ENCODE measurements at regions not wholly inside any gene's neighbourhood (a gene's known extent, or its start where the extent isn't known, plus 50 kb on each side); places are given as distances from the start of the nearest gene placed in this dataset.

DNA sequence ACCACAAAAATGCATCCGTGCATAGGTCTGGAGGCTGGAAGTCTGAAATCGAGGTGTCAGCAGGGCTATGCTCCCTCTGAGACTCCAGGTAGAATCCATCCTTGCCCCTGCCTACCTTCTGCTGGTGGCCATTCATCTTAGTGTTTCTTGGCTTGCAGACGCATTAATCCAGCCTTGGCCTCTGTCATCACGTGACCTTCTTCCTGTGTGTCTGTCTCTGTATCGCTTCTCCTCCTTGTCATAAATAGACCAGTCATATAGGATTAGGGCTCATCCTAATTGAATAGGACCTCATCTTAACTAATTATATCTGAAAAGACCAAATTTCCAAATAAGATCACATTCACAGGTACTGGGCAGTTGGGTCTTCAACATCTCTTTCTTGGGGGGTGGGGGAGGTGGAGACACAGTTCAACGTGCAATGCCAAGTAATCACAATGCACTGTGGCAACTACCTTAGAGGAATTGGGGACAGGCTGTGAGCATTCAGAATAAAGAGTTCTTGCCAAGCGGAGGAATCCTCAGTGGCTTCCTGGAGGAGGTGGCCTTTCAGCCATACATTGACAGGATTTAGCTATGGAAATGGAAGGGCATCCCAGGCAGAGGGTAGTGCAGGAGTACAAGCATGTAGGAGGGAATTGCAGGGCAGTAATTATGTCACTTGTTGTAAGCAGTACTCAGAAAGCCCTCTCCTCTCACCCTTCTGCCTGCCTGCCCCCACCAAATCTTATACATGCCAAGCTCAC, 96.2 kb upstream of the SYT13 start:
- Histone ChIP-seq H2AK5ac (ENCODE audit: low read length, severe bottlenecking) (no peak overlapping the region), H3K4me2 (ENCODE audit: low read length, poor library complexity, severe bottlenecking) (no peak overlapping the region), H3K14ac (ENCODE audit: low read length in 2 of 2) (peak overlapping the region in 1 of 2 experiments; percentile 51), H2BK5ac (ENCODE audit: low read depth, low read length, poor library complexity, severe bottlenecking) (no peak overlapping the region), H3K23ac (ENCODE audit: low read length in 2 of 2) (no peak overlapping the region), H3K36me3 (ENCODE audit: control insufficient read depth in 1 of 2, insufficient read depth in 2 of 2, low read depth in 1 of 2, low read length in 2 of 2) (no peaks in the 10 kb centered on the region), H3K4me1 (ENCODE audit: control insufficient read depth, insufficient read depth, low read depth, low read length) (peaks cover 10% of the 10 kb centered on the region), H3K27ac (ENCODE audit: low read length, poor library complexity, severe bottlenecking) (no peak overlapping the region), H2BK12ac (ENCODE audit: low read length in 2 of 2) (peak overlapping the region in 1 of 2 experiments; percentile 26), H2BK120ac (ENCODE audit: low read depth, low read length) (no peak overlapping the region), H4K8ac (ENCODE audit: low read length) (no peak overlapping the region), H3K4me3 (ENCODE audit: insufficient read depth in 1 of 2, low read depth in 1 of 2, low read length in 2 of 2) (no peak overlapping the region), H3K9me3 (ENCODE audit: control insufficient read depth, low read length) (no peaks in the 10 kb centered on the region), H2AFZ (ENCODE audit: low read depth, low read length) (no peak overlapping the region), H4K91ac (ENCODE audit: low read length) (peak overlapping the region; percentile 11), H3K79me1 (replicated peaks; ENCODE audit: low read length, poor library complexity, severe bottlenecking) (no peaks in the 10 kb centered on the region), H3K18ac (ENCODE audit: low read depth in 1 of 2, low read length in 2 of 2) (no peak overlapping the region), H3K4ac (ENCODE audit: low read depth in 1 of 2, low read length in 2 of 2) (no peak overlapping the region), H3K9ac (ENCODE audit: low read length) (no peak overlapping the region), H3K27me3 (ENCODE audit: control insufficient read depth in 1 of 2, insufficient read depth in 1 of 2, low read length in 2 of 2) (peaks cover 0 to 78% of the 10 kb centered on the region in 2 experiments), H2BK15ac (ENCODE audit: low read depth, poor library complexity, severe bottlenecking) (no peak overlapping the region)
- WGBS = 75% methylated on average over 7 of the region's 7 CpGs
- no peak for DNase-seq

DNA sequence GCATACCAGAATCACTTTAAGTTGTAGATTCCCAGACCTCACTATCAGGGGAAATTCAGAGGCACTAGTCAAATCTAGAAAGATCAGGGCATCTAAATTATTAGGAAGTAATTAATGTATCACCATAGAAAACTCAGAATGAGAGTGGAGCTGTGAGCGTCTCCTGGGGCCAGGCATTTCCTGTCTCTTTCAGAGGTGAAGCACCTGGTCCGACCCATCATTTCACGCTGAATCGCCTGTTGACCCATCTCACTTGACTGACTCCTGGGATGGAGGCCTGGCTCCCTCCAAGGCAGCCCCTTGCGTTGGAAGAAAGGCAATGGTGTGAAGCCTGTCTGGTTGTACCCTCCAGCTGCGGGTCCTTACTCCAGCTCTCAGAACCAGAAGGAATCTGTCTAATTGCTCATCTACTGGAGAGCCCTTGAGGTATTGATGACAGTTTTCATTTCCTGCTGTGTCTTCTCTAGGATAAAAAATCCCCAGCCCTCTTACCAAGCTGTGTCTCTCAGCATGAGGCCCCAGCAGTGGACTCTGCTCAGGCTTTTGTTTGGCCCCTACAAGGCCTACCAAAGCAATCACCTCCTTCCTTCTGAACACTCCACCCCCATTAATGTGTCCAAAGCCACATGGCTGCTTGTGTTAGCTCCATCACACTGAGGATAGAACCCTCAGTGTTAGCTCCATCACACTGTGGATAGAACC, 93.2 kb upstream of the SYT13 start:
- Histone ChIP-seq H2BK5ac (ENCODE audit: low read depth, low read length, poor library complexity, severe bottlenecking) (no peak overlapping the region), H3K14ac (ENCODE audit: low read length in 2 of 2) (no peak overlapping the region), H3K79me1 (replicated peaks; ENCODE audit: low read length, poor library complexity, severe bottlenecking) (no peaks in the 10 kb centered on the region), H4K91ac (ENCODE audit: low read length) (no peak overlapping the region), H2AFZ (ENCODE audit: low read depth, low read length) (no peak overlapping the region), H3K27ac (ENCODE audit: low read length, poor library complexity, severe bottlenecking) (no peak overlapping the region), H3K4me1 (ENCODE audit: control insufficient read depth, insufficient read depth, low read depth, low read length) (peaks cover 10% of the 10 kb centered on the region), H3K18ac (ENCODE audit: low read depth in 1 of 2, low read length in 2 of 2) (no peak overlapping the region), H2BK15ac (ENCODE audit: low read depth, poor library complexity, severe bottlenecking) (no peak overlapping the region), H3K36me3 (ENCODE audit: control insufficient read depth in 1 of 2, insufficient read depth in 2 of 2, low read depth in 1 of 2, low read length in 2 of 2) (no peaks in the 10 kb centered on the region), H3K4me2 (ENCODE audit: low read length, poor library complexity, severe bottlenecking) (no peak overlapping the region), H2BK12ac (ENCODE audit: low read length in 2 of 2) (no peak overlapping the region), H3K23ac (ENCODE audit: low read length in 2 of 2) (no peak overlapping the region), H2BK120ac (ENCODE audit: low read depth, low read length) (no peak overlapping the region), H4K8ac (ENCODE audit: low read length) (no peak overlapping the region), H2AK5ac (ENCODE audit: low read length, severe bottlenecking) (no peak overlapping the region), H3K9ac (ENCODE audit: low read length) (no peak overlapping the region), H3K9me3 (ENCODE audit: control insufficient read depth, low read length) (no peaks in the 10 kb centered on the region), H3K27me3 (ENCODE audit: control insufficient read depth in 1 of 2, insufficient read depth in 1 of 2, low read length in 2 of 2) (peaks cover 0 to 82% of the 10 kb centered on the region in 2 experiments), H3K4me3 (ENCODE audit: insufficient read depth in 1 of 2, low read depth in 1 of 2, low read length in 2 of 2) (no peak overlapping the region), H3K4ac (ENCODE audit: low read depth in 1 of 2, low read length in 2 of 2) (no peak overlapping the region)
- 82% methylated on average over 6 of the region's 6 CpGs for WGBS
- DNase-seq = no peak

DNA sequence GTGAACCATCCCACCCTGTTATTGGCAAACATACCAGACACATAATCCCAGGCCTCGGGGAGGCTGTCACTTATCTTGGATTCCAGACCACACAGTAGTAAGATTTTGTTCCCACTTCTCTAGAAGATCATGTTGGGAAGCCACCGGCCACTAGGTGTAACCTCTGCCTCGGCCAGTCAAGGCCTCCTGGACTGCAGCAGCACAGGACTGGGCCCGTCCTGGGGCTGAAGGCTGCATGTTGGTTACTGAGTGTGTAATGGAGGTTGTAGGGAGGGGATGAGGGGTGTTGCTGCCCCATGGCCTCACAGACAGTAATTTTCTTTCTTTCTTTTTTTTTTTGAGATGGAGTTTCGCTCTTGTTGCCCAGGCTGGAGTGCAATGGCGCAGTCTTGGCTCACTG, 92.4 kb upstream of the SYT13 start:
- Histone ChIP-seq H3K4me3 (ENCODE audit: insufficient read depth in 1 of 2, low read depth in 1 of 2, low read length in 2 of 2) (no peak overlapping the region), H3K4me1 (ENCODE audit: control insufficient read depth, insufficient read depth, low read depth, low read length) (peaks cover 10% of the 10 kb centered on the region), H3K4me2 (ENCODE audit: low read length, poor library complexity, severe bottlenecking) (no peak overlapping the region), H2AK5ac (ENCODE audit: low read length, severe bottlenecking) (no peak overlapping the region), H4K91ac (ENCODE audit: low read length) (no peak overlapping the region), H4K8ac (ENCODE audit: low read length) (no peak overlapping the region), H2BK15ac (ENCODE audit: low read depth, poor library complexity, severe bottlenecking) (no peak overlapping the region), H3K23ac (ENCODE audit: low read length in 2 of 2) (no peak overlapping the region), H2BK5ac (ENCODE audit: low read depth, low read length, poor library complexity, severe bottlenecking) (no peak overlapping the region), H2BK120ac (ENCODE audit: low read depth, low read length) (no peak overlapping the region), H3K18ac (ENCODE audit: low read depth in 1 of 2, low read length in 2 of 2) (no peak overlapping the region), H3K36me3 (ENCODE audit: control insufficient read depth in 1 of 2, insufficient read depth in 2 of 2, low read depth in 1 of 2, low read length in 2 of 2) (no peaks in the 10 kb centered on the region), H3K4ac (ENCODE audit: low read depth in 1 of 2, low read length in 2 of 2) (no peak overlapping the region), H3K9me3 (ENCODE audit: control insufficient read depth, low read length) (no peaks in the 10 kb centered on the region), H3K79me1 (replicated peaks; ENCODE audit: low read length, poor library complexity, severe bottlenecking) (no peaks in the 10 kb centered on the region), H3K14ac (ENCODE audit: low read length in 2 of 2) (no peak overlapping the region), H2AFZ (ENCODE audit: low read depth, low read length) (no peak overlapping the region), H3K9ac (ENCODE audit: low read length) (no peak overlapping the region), H3K27me3 (ENCODE audit: control insufficient read depth in 1 of 2, insufficient read depth in 1 of 2, low read length in 2 of 2) (peaks cover 0 to 82% of the 10 kb centered on the region in 2 experiments), H2BK12ac (ENCODE audit: low read length in 2 of 2) (no peak overlapping the region), H3K27ac (ENCODE audit: low read length, poor library complexity, severe bottlenecking) (no peak overlapping the region)
- 80% methylated on average over 6 of the region's 6 CpGs for WGBS
- DNase-seq = no peak

DNA sequence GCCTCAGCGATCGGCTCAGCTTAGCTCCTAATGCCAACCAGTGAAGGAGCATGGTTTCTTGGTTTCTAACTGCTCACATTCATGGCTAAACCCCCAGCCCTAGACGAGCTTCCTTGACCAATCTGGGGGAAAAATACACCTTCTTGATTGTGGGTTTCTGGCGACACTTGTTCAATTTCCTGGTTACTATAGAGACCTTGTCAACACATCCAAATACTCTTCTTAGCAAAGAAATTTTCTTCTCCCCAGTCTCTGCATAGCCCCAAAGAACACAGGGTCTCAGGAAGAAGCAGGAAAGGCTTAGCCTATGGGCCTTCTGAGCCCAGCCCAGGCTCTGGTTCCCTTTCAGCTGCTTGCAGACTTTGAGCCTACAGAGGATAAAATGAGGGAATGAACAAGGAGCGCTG, 88.5 kb upstream of the SYT13 start:
- Histone ChIP-seq H3K36me3 (ENCODE audit: control insufficient read depth in 1 of 2, insufficient read depth in 2 of 2, low read depth in 1 of 2, low read length in 2 of 2) (no peaks in the 10 kb centered on the region), H3K9me3 (ENCODE audit: control insufficient read depth, low read length) (no peaks in the 10 kb centered on the region), H3K4me2 (ENCODE audit: low read length, poor library complexity, severe bottlenecking) (no peak overlapping the region), H3K79me1 (replicated peaks; ENCODE audit: low read length, poor library complexity, severe bottlenecking) (no peaks in the 10 kb centered on the region), H4K91ac (ENCODE audit: low read length) (no peak overlapping the region), H2BK12ac (ENCODE audit: low read length in 2 of 2) (no peak overlapping the region), H2BK5ac (ENCODE audit: low read depth, low read length, poor library complexity, severe bottlenecking) (no peak overlapping the region), H3K27me3 (ENCODE audit: control insufficient read depth in 1 of 2, insufficient read depth in 1 of 2, low read length in 2 of 2) (peaks cover 10 to 78% of the 10 kb centered on the region in 2 experiments), H2AK5ac (ENCODE audit: low read length, severe bottlenecking) (no peak overlapping the region), H3K4me1 (ENCODE audit: control insufficient read depth, insufficient read depth, low read depth, low read length) (peaks cover 9% of the 10 kb centered on the region), H2AFZ (ENCODE audit: low read depth, low read length) (no peak overlapping the region), H3K14ac (ENCODE audit: low read length in 2 of 2) (no peak overlapping the region), H2BK15ac (ENCODE audit: low read depth, poor library complexity, severe bottlenecking) (no peak overlapping the region), H2BK120ac (ENCODE audit: low read depth, low read length) (no peak overlapping the region), H3K4me3 (ENCODE audit: insufficient read depth in 1 of 2, low read depth in 1 of 2, low read length in 2 of 2) (no peak overlapping the region), H3K27ac (ENCODE audit: low read length, poor library complexity, severe bottlenecking) (no peak overlapping the region), H4K8ac (ENCODE audit: low read length) (no peak overlapping the region), H3K23ac (ENCODE audit: low read length in 2 of 2) (no peak overlapping the region), H3K9ac (ENCODE audit: low read length) (no peak overlapping the region), H3K4ac (ENCODE audit: low read depth in 1 of 2, low read length in 2 of 2) (no peak overlapping the region), H3K18ac (ENCODE audit: low read depth in 1 of 2, low read length in 2 of 2) (no peak overlapping the region)
- 79% methylated on average over 5 of the region's 5 CpGs for WGBS
- DNase-seq = peak; percentile 37
